Stimulated activated CD8-positive, alpha-beta memory T cell treated with anti-CD3 and anti-CD28 coated beads, Interleukin-15, amount 100 ng/mL, for 1 hour (primary cell): ENCODE measurements at regions not wholly inside any gene's neighbourhood (a gene's known extent, or its start where the extent isn't known, plus 50 kb on each side); places are given as distances from the start of the nearest gene placed in this dataset.

Source experiments
- DNase-seq: peaks from one replicate; pipeline ENCODE4 v3.0.0-alpha.2; 2020; ENCODE audit warnings: low read depth

- DNase-seq = no peak
These were observed 318.5 kb upstream of the RUNX1 start for GRCh38 chr21:35367553-35367952.

GRCh38 chr21:35366394-35367080, 317.4 kb upstream of the RUNX1 start:
- DNase-seq = no peak

- DNase-seq = no peak
These were observed 314.4 kb upstream of the RUNX1 start for GRCh38 chr21:35363458-35363857.

- no peak for DNase-seq
These were observed 312.9 kb upstream of the RUNX1 start for GRCh38 chr21:35361988-35362387.

GRCh38 chr21:35360870-35361570, 311.9 kb upstream of the RUNX1 start:
- DNase-seq = no peak

GRCh38 chr21:35359076-35359475, 310.0 kb upstream of the RUNX1 start:
- DNase-seq = no peak

- DNase-seq = no peak
These were observed 308.9 kb upstream of the RUNX1 start for GRCh38 chr21:35358008-35358407.

- DNase-seq = no peak
These were observed 308.1 kb upstream of the RUNX1 start for GRCh38 chr21:35357041-35357780.

GRCh38 chr21:35354078-35354477, 305.0 kb upstream of the RUNX1 start:
- DNase-seq = no peak

GRCh38 chr21:35352793-35353192, 303.7 kb upstream of the RUNX1 start:
- no peak for DNase-seq

- no peak for DNase-seq
These were observed 303.1 kb upstream of the RUNX1 start for GRCh38 chr21:35352066-35352770.

- no peak for DNase-seq
These were observed 302.3 kb upstream of the RUNX1 start for GRCh38 chr21:35351434-35351833.

- DNase-seq = no peak
These were observed 301.9 kb upstream of the RUNX1 start for GRCh38 chr21:35350965-35351364.

GRCh38 chr21:35349376-35350080, 300.4 kb upstream of the RUNX1 start:
- no peak for DNase-seq

- no peak for DNase-seq
These were observed 299.6 kb upstream of the RUNX1 start for GRCh38 chr21:35348686-35349085.

GRCh38 chr21:35346697-35347096, 297.6 kb upstream of the RUNX1 start:
- DNase-seq = no peak

GRCh38 chr21:35345954-35346353, 296.9 kb upstream of the RUNX1 start:
- DNase-seq = no peak

- DNase-seq = no peak
These were observed 295.5 kb upstream of the RUNX1 start for GRCh38 chr21:35344582-35344981.

GRCh38 chr21:35343046-35343819, 294.1 kb upstream of the RUNX1 start:
- DNase-seq = no peak

- DNase-seq = no peak
These were observed 293.3 kb upstream of the RUNX1 start for GRCh38 chr21:35342440-35342839.

- no peak for DNase-seq
These were observed 291.2 kb upstream of the RUNX1 start for GRCh38 chr21:35340273-35340672.
